Stimulated activated CD8-positive, alpha-beta memory T cell treated with anti-CD3 and anti-CD28 coated beads, Interleukin-7, amount 100 ng/mL, for 1 hour (primary cell): ENCODE measurements at regions not wholly inside any gene's neighbourhood (a gene's known extent, or its start where the extent isn't known, plus 50 kb on each side); places are given as distances from the start of the nearest gene placed in this dataset.

Source experiments
- DNase-seq, 2 donors: peaks; one replicate each; pipeline ENCODE4 v3.0.0-alpha.2; 2020; ENCODE audit warnings: low read depth in 2 of 2

DNA sequence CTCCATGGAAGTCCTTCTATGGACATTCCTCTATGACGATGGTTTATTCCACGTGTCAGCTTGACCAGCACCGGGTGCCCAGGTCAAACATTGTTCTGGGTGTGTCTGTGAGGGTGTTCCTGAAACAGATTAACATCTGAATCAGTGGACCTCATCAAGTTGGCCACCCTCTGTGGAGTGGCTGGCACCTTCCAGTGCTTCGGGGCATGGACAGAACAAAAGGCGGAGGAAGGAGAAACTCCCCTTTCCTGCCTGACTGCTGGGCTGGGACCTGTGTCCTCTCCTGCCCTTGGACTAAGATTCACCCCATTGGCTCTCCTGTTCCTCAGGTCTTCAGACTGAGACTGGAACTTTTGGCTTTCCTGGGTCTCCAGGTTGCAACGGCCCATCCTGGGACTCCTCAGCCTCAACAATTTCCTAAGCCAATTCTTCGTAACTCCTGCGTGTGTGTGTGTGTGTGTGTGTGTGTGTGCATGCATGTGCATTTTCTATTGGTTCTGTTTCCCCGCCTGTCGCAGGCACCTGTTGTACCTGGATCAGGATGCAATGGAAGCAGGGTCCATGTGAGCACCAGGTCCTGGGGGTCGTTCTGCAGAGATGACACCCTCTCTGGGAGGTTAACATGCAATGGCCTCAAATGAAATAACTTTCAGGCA is 357.2 kb upstream of the SALL3 start:
- no peak for DNase-seq

DNA sequence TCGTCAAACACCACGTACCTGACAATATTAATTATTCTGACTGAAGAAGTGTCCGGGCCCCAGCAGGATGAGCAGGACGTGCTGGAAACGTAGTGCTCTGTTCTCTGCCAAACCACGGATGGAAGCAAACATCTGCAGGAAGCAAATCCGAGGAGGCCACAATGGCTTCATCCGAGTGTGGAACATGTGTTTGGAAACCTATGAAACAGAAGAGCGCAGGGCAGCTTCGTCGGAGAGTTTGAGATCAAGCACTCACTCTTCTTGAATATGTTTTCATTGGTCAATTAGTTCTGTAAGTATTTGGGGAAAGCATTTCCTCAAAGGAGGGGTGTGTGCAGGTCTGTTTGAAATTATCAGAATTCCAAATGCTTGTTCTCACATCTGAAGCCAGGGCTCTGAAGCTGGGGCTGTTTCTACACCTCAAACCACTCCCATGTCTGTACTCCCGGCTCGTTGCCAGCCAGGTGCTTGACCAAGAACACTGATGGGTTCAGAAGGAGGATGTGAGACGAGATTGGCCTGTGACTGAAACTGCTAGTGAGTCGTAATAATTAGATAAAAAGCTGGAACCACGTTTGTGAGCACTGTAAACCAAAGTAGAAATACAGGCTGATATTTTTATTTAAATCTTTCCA is 356.6 kb upstream of the SALL3 start:
- no peak for DNase-seq

DNA sequence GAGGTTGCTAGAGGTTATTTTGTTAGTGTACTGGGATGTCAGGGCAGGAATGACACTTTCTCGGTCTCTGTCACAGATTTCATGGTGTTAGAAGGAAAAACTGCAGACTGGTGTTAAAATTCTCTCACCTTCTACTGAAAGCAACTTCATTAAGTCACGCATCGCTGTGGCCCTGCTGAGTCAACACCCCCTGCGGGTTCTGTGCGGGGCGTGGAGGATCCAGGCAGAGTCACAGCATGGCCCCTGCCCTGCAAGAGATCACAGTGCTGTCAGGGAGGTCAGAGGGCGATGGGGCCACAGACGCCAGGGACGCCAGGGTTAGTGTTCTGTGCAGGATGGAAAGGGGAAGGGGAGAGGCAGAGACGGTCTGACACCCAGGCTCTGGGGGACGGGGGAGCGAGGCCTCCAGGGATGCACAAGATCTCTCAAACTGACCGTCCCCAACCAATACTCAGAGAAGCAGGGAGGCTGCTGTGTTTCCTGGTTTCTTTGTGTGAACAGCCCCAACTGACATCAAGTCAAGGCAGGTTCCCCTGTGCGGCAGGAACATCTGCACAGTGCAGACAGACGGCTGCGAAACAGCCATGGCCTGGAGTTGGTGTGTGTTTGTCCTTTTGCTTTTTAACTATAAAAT is 354.9 kb upstream of the SALL3 start:
- no peak for DNase-seq

DNA sequence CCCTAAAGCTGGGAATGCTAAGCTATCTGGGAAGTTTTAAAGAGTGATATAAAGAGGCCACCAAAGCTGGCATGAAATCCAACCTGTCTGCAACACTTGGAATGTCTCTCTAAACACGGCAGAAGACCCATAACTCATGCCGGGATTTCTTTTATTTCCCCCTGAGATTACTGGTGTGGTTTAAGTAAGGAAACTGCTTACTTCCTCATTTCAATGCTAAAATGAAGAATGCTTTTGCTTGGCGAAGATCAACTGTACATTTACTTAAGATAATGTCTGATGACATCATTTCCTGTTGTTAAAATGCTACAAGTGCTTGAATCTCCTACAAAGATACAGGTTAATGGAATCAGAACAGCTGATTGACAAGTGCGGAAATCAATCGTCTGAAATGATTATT is 353.8 kb upstream of the SALL3 start:
- DNase-seq, result no peak

DNA sequence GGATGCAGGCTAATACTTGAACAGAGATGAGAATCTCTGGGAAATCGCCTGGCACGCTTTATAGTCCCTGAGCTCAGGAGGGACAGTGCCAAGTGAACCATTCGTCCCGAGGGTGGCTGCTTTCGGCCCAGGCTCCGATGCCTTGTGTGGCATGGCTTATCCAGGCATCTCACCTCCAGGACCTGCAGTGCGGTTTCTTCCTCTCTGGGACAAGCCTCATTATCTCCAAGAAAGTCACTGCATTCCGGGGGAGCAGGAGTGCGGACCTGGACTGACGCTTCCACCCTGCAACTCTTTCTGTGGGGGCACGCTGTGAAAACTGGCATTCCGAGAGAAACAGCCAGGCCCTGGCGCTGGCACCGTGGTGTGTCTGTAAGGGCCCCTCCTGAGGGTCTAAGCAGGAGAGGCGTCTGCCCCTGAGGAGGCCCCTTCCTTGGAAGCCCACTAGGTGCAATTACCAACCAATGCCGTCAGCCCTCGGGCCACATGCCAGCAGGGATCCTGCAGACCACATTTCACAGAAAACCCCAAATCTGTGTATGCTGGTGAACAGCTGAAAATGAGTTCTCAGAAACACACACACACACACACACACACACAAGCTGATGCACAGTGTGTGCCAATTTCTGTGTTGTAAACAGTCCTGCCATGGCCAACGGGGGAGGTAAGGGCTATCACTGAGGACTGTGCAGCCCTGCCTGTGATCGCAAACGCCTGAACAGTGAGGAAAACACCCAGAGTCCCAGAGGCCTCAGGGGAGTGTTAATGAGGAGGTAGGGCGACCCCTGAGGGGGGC is 351.9 kb upstream of the SALL3 start:
- no peak for DNase-seq

DNA sequence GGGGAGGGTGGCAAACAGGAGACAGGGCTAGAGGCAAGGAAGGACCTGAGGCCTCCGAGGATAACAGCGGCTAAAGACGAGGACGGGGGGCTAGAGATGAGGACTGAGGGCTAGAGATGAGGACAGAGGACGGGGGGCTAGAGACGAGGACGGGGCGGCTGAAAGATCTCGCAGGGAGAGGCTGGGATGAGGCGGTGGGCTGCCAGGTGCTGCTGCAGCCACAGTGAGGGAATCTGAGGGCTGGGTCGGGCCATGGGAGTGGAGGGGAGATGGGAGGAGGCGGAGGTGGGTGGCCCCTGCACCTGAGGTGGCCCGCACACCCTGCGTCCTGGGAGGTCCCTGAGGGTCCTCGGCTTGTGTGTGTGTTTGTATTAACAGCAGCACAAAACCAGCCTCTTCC is 350.2 kb upstream of the SALL3 start:
- no peak for DNase-seq

DNA sequence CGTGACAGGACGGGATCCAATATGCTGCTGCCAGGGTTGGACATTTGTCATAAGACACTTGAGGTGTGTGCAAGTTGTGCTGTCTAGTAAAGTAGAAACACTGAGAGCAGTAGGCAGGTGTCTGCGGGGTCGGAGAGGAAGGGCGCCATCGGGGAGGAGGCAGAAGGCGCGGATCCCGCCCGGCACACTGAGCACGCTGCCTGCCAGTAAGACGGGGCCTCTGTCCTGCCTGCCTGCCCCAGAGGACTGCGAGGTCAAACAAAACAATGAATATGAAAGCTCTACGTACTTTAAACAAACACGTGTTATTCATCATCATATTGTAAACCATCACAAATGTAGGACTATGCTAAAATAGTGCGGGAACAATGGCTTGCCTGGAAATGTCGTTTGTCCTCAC is 349.3 kb upstream of the SALL3 start:
- no peak for DNase-seq

DNA sequence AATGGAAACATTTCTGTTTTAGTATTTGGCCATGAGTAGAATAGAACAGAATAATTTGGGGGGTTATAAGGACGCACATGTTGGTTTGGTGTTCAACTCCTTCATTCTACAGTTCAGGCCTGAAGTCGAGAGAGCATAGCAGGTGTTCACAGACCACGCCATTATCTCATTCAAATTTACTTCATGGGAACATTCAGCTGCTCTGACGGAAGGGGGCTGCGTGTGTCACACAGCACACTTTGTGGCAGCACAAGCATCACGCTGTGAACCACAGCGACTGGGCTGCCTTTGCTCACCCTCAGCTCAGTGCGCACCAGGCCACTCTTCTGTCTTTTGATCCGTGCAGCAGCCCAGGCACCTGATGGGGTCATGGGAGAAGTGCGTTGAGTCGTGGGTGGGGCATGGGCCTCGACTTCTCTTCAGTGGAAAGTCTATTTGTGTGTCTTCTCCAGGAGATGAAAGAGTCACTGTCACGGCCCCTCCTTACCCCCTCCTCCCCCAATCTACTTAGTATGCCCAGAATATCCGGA is 348.6 kb upstream of the SALL3 start:
- no peak for DNase-seq

DNA sequence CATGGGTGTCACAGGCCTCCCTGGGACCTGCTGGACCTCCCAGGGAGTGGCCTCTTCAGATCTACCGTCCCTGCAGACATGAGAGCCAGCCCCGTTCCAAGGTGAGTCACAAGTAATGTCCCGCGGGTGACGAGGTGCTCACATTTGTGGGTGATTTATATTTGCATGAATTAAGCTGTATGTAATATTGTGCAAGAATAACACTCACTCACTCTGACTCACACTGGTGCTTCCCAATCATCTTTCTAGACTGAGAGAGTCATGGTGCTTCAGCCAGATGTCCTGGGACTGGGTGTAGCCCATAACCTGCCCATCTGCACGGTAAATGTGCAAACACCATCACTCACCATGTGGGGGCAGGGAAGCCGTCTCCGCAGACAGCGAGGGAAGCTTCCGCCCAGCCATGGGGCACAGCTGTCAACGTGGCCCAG is 347.5 kb upstream of the SALL3 start:
- DNase-seq, result no peak

DNA sequence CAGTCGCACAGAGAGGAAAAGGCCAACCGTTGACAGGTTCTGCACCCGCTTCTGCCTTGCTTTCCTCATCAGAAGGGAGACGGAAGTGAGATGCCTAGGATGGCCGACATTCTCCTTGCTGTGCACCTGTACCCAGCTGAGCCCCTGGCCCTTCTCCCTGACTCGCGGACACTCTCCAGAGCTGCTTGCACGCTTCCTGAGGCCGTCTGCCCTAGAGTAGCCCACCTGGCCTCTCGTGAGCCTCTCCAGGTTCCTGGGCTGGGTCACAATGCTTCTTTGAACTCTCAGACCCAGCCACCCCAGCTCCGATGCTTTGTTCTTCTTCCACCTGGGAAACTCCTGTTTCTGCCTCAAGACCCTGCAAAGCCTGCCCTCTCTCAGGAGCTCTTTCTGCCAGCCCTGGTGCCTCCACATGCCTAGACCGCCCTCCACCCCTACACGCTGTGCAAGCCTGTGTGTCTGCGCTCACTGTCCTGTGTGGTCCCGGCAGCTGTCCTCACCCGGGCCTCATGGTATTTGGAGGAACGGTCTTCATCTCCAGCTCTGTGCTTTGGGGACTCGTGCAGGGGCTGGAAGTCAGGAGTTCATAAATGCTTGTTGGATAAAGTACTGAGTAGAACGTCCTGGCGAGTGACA is 345.4 kb upstream of the SALL3 start:
- DNase-seq, result no peak

DNA sequence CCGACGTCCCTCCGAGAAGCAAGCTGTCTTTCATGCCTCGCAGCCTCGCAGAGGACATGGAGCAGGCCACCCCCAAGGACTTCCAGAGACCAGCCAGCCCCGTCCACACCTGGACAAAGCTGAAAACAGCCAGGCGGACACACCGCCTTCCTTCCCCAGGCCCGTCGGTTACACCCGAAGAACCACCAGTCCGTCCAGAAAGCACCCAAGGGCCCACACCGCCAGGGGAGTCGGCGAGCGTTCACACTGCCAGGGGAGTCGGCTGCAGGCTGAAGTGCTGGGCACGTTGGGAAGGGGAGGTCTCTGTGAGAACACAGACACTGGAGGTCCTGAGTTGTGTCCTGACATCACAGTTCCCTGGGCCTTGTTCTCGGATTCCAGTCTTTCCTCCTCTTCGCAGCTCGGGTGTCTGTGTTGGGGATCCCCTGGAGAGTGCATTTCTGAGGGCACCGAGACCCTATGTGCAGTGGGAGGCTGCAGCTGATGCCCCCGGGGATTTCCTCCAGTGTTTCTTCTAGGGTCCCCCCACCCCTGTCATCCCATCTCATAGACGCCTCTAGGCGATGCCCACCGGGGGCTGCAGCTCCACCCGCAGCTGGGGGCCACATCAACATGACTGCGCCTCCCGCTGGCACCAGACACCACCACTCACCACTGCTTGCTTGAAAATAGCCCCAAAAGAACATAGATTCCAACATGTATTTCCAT is 344.4 kb upstream of the SALL3 start:
- DNase-seq, result no peak

DNA sequence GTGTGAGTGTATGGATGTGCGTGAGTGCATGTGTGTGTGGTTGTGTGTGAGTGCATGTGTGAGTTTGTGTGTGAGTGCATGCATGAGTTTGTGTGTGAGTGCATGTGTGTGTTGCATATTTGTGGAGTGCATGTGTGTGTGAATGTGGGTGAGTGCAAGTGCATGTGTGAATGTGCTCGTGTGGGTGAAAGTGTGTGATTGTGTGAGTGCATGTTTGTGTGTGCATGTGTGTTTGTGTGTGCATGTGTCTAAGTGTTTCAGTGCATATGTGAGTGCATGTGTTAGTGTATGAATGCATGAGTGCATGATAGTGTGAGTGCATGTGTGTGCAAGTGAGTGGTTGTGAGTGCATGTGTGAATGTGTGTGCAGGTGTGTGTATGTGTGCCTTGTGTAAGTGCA is 343.4 kb upstream of the SALL3 start:
- no peak for DNase-seq

DNA sequence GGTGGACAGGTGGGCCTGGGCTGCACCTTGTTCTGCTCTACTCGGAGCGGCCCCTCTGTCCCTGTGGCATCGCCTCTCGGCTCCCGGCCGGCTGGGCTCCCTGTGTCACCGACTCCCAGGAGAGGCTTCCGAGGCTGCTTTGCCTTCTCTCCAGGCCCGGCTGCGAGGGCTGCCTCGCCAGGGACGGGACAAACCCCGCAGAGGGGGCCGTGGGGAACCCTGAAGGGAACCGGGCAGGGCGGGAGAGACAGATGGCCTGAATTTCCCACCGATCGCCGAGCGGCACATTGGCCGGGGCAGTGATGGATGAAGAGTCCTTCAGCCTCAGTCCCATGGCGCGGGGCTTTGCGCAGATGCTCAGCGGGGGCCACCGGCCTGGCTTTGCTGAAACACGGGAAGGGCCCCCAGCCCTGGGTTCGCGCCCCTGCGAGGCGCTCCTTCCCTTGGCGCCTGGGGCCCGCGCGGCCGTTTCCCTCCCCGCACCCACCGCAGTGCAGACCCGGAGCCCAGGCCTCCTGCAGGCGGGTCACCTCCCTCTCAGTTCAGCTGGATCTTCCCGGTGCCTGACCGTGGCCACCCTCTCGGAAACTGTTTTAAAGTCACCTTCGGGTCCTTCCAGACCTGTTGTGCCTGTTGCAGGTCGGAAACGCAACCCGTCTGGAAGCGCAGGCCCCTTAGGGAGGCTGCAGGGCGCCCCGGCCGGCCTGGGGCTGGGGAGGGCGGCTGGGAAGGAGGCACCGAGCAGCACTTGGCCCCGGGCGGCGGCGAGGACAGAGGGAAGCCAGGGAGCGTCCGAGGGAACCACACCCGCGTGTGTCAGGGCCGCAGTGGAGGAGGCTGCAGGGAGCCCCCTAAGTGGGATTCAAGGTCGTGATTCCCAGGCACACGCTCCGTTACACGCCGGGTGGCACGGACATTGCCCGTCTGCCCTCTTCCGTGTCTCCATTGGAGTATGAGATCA is 341.9 kb upstream of the SALL3 start:
- DNase-seq, result no peak

DNA sequence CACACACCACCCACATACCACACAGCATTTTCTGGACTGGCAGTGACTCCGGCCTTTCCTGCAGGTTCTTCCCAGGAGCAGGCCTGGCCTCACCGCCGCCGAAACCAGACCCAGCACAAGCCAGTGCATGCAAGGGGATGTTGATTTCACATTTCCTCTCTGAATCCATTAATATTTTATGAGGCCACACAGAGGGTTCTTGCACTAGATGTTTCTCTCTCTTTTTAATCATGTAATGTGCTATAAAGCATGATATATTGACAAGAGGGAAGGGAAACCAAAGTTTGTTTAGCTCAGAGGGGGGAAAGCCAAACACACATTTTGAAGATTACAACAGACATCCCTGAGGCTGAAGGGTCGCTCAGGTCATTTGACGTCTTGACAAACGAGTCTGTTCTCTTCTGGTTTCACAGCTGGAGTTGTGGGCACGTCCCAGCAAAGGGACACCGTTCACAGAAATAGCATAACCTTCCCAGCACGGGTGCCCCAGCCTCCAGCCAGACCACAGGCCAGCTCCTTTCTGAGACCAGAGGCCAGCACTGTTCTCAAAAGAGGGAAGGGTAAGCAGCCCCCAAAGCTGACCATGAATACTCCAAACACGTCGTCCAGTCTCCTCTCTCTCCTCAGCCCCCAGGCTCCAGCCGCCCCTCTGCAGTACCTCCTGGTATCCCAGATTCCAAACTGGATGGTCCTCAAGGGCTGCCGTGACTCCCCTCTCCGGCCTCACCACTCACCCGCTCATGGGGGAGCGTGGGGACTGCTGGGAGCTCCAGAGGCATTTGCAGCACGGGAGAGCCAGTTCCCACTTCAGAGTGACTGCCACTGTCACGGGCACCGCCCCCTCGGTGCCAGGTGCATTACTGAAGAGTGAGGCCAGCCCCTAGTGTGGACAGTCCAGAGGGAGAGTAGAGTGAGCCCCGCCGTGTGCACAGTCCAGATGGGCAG is 340.3 kb upstream of the SALL3 start:
- DNase-seq, result no peak

DNA sequence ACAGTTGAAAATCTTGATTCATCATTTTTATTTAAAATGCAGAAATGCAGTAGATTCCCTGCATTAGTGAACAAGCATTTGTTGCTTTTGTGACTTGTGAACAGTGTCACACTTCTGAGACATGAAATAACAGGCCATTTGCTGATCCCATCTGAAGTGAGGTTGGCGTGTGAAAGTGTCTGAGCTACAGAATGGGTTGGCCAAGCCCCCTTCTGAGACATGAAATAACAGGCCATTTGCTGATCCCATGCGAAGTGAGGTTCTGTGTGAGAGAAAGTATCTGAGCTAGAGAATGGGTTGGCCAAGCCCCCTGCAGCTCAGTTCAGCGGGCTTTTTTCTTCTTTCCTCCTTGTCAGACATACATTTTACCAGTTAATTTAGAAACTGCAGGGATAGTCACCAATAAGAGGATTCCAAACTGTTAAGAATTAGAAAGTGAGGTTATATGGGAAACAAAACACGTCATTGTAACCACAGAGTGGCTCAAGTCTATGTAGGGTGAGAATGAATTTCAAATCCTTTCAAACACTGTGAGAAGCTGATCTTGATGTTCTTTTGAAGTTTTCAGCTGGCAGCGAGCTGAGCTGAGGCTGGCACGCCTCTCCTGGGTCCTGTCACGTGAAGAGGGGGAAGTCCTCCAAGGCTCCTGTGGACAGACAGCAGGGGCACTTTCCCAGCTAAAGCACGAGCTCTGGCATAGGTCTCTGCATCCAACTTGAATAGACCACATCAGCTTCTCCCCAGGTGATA is 339.2 kb upstream of the SALL3 start:
- DNase-seq, result no peak

DNA sequence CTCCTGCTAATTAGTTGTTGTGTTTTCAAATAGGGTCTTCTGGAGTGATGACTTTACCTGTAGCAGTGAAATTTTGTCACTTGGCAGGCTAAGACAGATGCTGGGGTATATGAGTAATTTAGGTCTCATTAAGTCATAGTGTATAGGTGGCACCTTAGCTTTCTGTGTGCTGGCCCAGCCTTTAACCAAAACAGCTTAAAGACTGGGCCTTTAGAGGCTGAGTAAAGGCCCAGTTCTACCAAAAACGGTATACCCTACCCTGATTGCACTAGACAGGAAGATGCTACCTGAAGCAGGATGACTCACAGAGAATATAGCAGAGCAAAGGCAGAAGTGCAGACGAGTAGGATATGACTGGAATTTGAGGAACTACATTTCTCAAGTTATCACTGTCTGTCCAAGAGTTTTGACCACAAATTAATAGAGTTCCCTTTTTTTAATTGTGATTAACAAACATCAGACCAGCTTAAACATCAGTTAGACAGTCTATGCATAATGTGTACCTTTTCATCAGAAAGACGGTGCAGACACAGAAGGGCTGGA is 337.9 kb upstream of the SALL3 start:
- DNase-seq, result no peak

DNA sequence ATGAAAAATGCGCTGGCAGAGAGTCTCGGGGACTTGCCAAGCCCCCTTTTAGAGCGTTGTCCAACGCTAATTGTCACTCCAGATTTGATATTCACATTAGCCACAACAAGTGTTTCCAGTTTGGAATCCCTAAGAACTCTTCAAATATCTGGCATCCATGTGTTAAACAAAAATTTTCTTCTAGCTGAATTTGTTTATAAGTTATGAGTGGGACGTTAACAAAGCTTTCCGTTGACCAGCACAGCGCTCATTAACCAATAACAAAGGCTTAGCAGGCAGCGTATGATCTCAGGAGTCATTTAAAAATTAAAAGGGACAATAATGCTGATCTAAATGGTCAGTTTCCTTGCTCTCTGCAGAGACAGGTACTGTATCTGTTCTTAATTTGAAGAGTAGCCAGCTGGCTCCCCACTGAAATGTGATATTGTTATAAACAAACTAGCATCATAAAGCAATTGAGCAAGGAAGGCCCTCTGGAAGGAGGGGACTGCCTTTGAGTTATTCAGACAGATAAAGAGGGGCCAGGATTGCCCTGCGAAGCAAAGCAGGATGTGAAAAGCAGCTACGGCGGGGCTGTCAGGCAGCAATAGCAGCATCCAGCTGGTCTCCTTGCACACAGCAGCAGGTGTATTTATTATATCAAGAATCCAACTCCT is 337.2 kb upstream of the SALL3 start:
- DNase-seq, result no peak
